Smooth muscle cell of the brain vasculature (primary cell): ENCODE measurements at regions not wholly inside any gene's neighbourhood (a gene's known extent, or its start where the extent isn't known, plus 50 kb on each side); places are given as distances from the start of the nearest gene placed in this dataset.
"Not testable (repeated sequence)": the region's sequence is repeated elsewhere in the genome, so short reads cannot be mapped to it uniquely, and the experiment has no call there.

Experiments used
- DNase-seq: peaks from one replicate; pipeline ENCODE4 v3.0.0-alpha.2; 2012; ENCODE audit warnings: low read depth, low spot score

DNA sequence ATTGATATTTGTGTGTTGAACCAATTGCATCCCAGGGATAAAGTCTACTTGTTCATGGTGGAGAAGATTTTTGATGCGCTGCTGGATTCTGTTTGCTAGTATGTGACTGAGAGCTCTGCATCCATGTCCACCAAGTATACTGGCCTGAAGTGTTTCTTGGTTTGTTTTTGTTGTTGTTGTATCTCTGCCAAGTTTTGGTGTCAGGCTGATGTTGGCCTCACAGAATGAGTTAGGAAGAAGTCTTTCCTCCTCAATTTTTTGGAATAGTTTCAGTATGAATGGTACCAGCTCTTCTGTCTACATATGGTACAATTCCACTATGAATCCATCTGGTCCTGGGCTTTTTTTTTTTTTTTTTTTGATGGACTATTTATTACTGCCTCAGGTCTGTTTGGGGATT is 50.9 kb upstream of the OSTN start:
- DNase-seq = peak; percentile 23

DNA sequence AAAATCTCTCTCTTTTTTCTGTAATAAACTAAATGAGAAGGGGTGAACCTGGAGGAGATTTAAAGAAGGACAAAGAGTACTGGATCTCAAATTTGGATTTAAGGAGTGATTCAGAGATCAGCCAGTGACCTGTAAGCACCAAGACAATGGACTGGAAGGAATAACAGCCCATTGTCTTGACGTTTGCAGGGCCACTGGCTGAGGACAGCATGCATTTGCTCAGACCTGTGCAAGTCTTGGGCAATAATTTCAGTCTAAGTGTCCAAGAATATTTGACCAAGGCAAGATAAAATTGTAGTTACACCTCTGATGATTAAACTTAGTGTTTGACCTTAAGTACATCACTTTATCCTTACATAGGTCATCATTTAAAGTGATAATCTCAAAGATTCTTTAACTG is 55.8 kb upstream of the OSTN start:
- no peak for DNase-seq

DNA sequence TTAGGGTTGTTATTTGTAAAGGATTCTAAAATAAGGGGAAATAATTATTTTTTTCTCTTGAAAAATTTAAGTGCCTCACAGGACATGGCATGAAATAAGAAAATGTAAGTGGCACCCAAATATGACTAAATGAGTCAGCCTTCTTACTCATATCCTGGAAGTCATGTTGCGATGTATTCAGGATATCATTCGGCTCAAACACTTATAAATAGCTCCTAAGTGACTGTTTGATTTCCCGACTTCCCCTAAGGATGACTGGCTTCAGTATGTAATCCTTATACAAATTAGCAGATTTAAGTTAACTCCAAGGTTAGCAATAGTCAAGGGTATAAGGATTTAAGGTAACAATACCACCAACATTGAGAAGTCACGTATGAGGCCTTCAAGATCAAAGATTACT is 57.3 kb upstream of the OSTN start:
- peak; percentile 43 for DNase-seq

GRCh38 chr3:191139736-191140135 is 59.3 kb upstream of the OSTN start:
- DNase-seq = no peak

GRCh38 chr3:191138937-191139336 is 60.1 kb upstream of the OSTN start:
- no peak for DNase-seq

DNA sequence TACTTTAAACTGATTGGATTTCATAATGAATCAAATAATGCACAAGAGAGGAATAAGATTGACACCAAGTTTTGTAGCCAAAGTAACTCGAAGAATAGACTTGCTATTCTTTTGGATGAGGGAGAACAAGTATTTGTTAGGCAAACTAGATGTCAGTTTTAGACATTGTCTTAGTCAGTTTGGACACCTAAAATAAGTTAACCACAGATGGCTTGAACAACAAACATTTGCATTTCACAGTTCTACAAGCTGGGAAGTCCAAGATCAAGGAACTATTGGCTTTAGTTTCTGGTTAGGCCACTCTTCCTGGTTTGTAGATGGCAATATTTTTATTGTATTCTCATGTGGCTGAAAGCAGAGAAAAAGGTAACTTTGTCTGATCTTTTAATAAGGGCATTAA is 61.3 kb upstream of the OSTN start:
- no peak for DNase-seq

GRCh38 chr3:191136347-191136746 is 62.7 kb upstream of the OSTN start:
- no peak for DNase-seq

DNA sequence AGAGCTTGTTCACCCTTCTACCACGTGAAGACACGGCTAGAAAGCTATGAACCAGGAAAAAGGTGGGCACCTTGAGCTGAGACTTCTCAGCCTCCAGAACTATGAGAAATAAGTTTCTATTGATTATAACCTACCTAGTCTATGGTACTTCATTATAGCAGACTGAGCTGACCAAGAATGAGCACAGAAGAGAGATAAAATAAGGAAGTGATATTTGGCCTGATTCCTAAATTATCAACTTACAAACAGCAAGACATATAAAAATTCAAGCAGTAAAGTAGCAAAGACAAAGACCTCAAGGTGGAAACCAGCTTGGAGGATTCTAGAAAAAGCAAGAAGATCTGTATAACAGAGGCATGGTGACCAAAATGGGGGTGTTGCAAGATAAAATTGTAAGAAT is 63.9 kb upstream of the OSTN start:
- DNase-seq = no peak

DNA sequence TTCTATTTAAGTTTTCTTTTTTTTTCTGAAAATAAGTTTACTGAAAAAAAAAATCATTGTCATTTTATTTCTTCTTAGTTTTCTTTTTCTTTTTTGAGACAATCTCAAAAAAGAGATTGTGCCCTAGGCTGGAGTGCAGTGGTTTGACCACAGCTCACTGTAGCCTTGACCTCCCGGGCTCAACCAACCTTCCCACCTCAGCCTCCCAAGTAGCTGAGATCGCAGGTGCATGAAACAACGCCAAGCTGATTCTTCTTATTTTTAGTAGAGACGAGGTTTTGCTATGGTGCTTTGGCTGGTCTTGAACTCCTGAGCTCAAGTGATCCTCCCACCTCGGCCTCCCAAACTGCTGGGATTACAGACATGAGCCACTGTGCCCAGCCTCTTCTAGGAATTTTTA is 65.7 kb upstream of the OSTN start:
- no peak for DNase-seq

DNA sequence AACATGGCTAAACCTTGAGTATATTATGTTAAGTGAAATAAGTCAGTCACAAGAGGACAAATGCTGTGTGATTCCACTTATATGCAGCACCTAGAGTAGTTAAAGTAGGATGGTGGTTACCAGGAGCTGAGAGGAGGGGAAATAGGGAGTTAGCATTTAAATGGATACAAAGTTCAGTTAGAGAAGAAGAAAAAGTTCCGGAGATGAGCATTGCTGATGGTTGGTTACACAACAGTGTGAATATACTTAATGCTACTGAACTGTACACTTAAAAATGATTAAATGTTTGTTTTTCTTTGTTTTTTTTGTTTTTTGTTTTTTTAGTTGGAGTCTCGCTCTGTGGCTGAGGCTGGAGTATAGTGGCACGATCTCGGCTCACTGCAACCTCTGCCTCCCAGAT is 67.7 kb upstream of the OSTN start:
- DNase-seq = no peak

GRCh38 chr3:191124891-191125290 is 74.2 kb upstream of the OSTN start:
- not testable (repeated sequence) for DNase-seq

DNA sequence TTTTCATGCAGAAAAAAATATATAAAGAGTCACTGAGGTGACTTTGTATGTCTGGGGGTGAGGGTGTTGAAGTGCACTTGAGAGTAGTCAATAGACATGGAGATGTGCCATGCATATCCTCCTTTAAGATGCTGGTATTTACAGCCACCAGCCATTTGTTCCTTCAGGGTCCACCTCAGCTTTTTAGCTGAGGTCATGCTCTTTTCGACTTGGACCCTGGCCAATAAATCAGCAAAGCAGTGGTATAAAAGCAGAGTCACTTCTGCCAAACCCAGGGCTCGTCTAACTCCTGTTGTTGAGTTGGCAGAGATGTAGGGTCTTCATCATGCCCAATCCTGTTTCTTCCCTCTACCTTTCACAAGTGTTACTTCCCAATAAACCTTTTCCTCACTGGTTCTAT is 75.1 kb upstream of the OSTN start:
- DNase-seq = no peak

DNA sequence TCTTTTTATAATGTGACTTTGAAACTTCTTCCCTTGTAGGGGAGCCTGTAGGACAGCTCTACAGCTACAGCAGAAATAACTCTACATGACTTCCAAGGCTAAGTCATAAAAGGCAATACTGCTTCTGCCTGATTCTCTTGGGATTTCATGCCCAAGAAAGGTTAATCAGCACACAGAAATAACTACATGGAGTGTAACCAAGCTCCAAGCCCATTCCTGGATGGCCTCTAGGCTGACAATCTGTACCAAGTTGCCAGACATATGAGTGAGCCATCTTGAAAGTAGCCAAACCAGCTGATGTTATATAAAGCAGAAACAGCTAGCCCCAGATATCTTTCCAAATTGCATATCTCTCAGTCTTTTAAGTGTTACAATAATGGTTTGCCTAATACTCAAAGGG is 75.8 kb upstream of the OSTN start:
- no peak for DNase-seq

DNA sequence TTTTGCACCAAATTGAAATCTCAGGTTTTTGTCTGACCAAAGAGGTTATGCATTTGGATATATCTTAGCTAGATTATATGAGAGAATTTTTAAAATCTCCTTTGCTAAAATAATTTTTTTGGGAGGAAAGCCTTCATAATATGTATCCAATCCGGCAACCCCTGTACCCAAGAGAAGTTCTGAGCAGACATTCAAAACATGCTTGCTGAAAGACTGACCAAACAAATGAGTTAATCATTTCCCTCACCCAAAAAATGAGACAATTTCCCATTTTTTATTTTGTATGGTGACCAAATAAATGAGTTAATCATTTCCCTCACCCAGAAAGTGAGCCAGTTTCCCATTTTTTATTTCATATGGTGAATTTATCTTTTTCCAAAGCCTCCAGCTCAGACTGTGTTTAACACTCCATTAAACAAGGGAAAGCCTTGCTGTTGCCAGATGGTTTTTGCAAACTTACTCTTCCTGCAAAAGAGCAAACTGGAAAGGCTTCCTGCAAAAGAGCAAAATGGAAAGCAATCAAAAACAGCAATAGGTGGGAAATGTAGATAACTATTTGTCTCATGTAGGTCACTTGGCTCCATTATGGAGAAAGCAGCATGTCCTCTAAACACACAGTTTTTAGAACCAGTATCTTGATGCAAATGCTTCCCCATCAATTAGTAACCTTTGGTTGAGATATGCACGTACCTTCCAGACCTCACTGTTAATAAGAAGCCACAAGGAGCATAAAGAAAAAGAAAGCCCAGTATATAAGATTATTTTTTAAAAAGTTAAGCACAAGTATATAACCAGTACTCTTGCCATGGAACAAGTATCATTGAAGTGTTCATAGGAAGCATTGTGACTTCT is 78.4 kb upstream of the OSTN start:
- DNase-seq = no peak

- no peak for DNase-seq
These were observed 79.4 kb upstream of the OSTN start for GRCh38 chr3:191119415-191120295.

- no peak for DNase-seq
These were observed 87.3 kb upstream of the OSTN start for GRCh38 chr3:191111722-191112121.

DNA sequence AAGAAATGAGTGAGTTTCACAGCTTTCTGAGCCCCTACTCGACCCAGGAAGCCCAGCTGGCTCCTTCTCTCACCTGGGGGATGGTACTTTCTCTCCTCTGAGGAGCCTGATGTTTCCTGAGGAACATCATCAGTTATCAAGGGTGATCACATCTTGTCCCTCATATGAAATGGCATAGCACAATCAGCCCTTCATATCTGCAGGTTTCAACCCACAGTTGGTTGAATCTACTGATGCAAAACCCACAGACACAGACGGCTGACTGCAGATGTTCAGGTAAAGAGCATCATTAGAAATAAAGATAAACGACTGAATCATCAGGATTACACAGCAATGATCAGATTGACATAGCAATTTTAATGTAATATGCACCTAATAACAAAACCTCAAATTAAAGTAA is 93.6 kb upstream of the OSTN start:
- no peak for DNase-seq

DNA sequence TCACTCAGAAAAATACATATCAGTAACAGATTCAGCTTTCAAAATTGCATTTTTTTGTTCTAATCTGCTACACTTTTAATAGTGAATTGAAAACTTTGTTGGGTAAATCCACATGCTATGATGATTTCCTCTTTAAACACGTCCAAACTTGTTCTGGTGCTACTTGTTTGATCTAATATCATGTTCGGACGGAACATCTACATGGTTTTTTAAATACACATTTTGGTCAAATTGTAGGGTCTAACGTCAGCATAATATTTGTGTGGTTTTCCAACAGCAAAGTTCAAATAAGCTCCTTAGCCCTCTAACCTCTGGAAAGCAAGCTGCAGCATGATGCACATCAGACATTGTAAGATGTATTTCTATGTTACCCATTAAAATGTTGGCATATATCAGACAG is 98.5 kb upstream of the OSTN start:
- no peak for DNase-seq

DNA sequence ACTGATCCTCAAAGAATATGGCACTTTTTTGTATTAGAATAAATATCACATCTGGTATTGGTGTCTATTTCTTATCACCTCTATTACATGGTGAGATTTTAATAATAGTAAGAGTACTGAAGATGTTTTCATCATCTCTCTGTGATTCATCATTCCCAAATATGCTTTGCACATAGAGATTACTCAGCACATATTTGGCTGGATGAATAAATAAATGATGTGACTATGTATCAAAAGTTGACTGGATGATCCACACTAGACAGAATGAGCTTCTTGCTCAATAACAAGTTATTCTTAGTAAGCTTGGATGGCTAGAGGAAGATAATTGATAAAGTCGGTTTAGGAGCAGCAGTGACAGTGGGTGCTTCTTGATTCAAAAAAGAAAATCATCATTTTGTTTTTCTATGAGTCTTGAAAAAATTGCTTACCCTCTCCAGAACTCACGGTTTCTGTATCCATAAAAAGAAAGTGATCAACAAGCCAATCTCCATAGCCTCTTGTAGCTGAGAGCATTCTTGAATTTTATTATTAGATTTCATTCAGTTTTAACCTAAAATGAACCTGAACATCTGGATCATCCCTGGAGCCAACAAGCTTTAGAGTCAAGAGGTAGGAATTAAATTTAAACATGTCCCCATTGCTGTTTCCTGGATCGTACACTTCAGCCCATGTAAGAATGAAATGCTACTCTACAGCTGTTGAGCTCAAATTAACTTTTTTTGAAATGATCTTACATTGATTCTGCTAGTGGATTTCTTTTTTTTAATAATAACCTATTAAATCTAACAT is 104.8 kb upstream of the OSTN start:
- DNase-seq = peak; percentile 6

- DNase-seq = no peak
These were observed 111.7 kb upstream of the OSTN start for GRCh38 chr3:191087391-191087790.

GRCh38 chr3:191085091-191085490 is 114.0 kb upstream of the OSTN start:
- DNase-seq = no peak

DNA sequence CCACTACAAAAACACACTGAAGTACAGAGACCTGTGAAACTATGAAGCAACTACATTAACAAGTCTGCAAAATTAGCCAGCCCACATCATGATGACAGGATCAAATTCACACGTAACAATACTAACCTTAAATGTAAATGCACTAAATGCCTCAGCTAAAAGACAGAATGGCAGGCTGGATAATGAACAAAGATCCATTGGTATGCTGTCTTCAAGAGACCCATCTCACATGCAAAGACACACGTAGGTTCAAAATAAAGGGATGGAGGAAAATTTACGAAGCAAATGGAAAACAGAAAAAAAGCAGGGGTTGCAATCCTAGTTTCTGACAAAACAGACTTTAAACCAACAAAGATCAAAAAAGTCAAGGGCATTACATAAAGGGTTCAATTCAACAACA is 120.1 kb upstream of the OSTN start:
- not testable (repeated sequence) for DNase-seq
